Sigmoid colon (tissue), 4 donors: ENCODE measurements at regions not wholly inside any gene's neighbourhood (a gene's known extent, or its start where the extent isn't known, plus 50 kb on each side); places are given as distances from the start of the nearest gene placed in this dataset.

ENCODE experiments used
- POLR2A ChIP-seq, 2 donors: fragments of 450-650 bp; IDR thresholded peaks; one replicate each; pipeline ENCODE4 v1.6.1; 2016; ENCODE audit warnings: antibody characterized with exemption in 2 of 2, mild to moderate bottlenecking in 2 of 2, moderate library complexity in 2 of 2
- POLR2AphosphoS5 ChIP-seq, 4 donors: sonication (generic); formaldehyde crosslinking; IDR thresholded peaks; one replicate each; pipeline ENCODE4 v1.6.1; 2017; ENCODE audit warnings: antibody characterized with exemption in 4 of 4
- TF ChIP-seq, protein P1 (sequence below), 4 experiments: fragments of 450-650 bp in 3 of 4; fragments of 200-600 bp in 1 of 4; IDR thresholded peaks; one replicate each; pipeline ENCODE4 v1.5.1; 2016 to 2019; ENCODE audit warnings: antibody characterized with exemption in 4 of 4, mild to moderate bottlenecking in 3 of 4, moderate library complexity in 2 of 4

GRCh38 chr3:182388506-182388905 is 404.8 kb upstream of the ATP11B start:
- TF ChIP-seq, protein P1, sequence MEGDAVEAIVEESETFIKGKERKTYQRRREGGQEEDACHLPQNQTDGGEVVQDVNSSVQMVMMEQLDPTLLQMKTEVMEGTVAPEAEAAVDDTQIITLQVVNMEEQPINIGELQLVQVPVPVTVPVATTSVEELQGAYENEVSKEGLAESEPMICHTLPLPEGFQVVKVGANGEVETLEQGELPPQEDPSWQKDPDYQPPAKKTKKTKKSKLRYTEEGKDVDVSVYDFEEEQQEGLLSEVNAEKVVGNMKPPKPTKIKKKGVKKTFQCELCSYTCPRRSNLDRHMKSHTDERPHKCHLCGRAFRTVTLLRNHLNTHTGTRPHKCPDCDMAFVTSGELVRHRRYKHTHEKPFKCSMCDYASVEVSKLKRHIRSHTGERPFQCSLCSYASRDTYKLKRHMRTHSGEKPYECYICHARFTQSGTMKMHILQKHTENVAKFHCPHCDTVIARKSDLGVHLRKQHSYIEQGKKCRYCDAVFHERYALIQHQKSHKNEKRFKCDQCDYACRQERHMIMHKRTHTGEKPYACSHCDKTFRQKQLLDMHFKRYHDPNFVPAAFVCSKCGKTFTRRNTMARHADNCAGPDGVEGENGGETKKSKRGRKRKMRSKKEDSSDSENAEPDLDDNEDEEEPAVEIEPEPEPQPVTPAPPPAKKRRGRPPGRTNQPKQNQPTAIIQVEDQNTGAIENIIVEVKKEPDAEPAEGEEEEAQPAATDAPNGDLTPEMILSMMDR (IDR thresholded peaks at IDR 0.05) = no peak
- TF ChIP-seq POLR2A (IDR thresholded peaks at IDR 0.05) (no peak), POLR2AphosphoS5 (IDR thresholded peaks at IDR 0.05) (no peak)
